HG03108 (cell line): ENCODE measurements at regions not wholly inside any gene's neighbourhood (a gene's known extent, or its start where the extent isn't known, plus 50 kb on each side); places are given as distances from the start of the nearest gene placed in this dataset.

Source experiments
- ATAC-seq: cut with Tn5 transposase; IDR thresholded peaks from one replicate; pipeline ENCODE4 v1.9.1; 2021; ENCODE audit warnings: moderate library complexity; ENCODE audit not compliant: unreplicated experiment

- no peak for ATAC-seq
These were observed 108.4 kb downstream of the LSM3 start for GRCh38 chr3:14286887-14287500.

GRCh38 chr3:14288177-14288788 lies 109.7 kb downstream of the LSM3 start:
- no peak for ATAC-seq

GRCh38 chr3:14288833-14289451 lies 110.3 kb downstream of the LSM3 start:
- no peak for ATAC-seq

- ATAC-seq, result no peak
These were observed 111.2 kb downstream of the LSM3 start for GRCh38 chr3:14289590-14290461.

- ATAC-seq, result no peak
These were observed 111.6 kb upstream of the SLC6A6 start for GRCh38 chr3:14290631-14291385.

GRCh38 chr3:14295037-14295436 lies 107.4 kb upstream of the SLC6A6 start:
- ATAC-seq, result no peak

- ATAC-seq, result no peak
These were observed 106.6 kb upstream of the SLC6A6 start for GRCh38 chr3:14295801-14296200.

- ATAC-seq, result no peak
These were observed 105.1 kb upstream of the SLC6A6 start for GRCh38 chr3:14297305-14297704.

- ATAC-seq, result no peak
These were observed 104.6 kb upstream of the SLC6A6 start for GRCh38 chr3:14297784-14298236.

- ATAC-seq, result no peak
These were observed 104.0 kb upstream of the SLC6A6 start for GRCh38 chr3:14298442-14298841.

GRCh38 chr3:14298991-14299555 lies 103.3 kb upstream of the SLC6A6 start:
- ATAC-seq, result no peak

GRCh38 chr3:14299767-14300166 lies 102.6 kb upstream of the SLC6A6 start:
- ATAC-seq, result no peak

- ATAC-seq, result no peak
These were observed 101.5 kb upstream of the SLC6A6 start for GRCh38 chr3:14300721-14301399.

- ATAC-seq, result no peak
These were observed 100.8 kb upstream of the SLC6A6 start for GRCh38 chr3:14301558-14301957.

GRCh38 chr3:14303336-14304100 lies 98.9 kb upstream of the SLC6A6 start:
- no peak for ATAC-seq

GRCh38 chr3:14304101-14305045 lies 98.0 kb upstream of the SLC6A6 start:
- no peak for ATAC-seq

GRCh38 chr3:14305324-14305723 lies 97.1 kb upstream of the SLC6A6 start:
- no peak for ATAC-seq

- no peak for ATAC-seq
These were observed 96.3 kb upstream of the SLC6A6 start for GRCh38 chr3:14306142-14306541.
